BLaER1 treated with 17β-estradiol and CSF1 and Interleukin-3, amounts not matched to agents 10 nM and 100 nM (cell line): ENCODE measurements at regions not wholly inside any gene's neighbourhood (a gene's known extent, or its start where the extent isn't known, plus 50 kb on each side); places are given as distances from the start of the nearest gene placed in this dataset.
A peak's percentile ranks its signal among the peaks of the same experiment; 100 is the strongest.

ENCODE experiments used
- H3K27ac ChIP-seq, 11 experiments: shearing (Covaris generic); formaldehyde crosslinking; 2 replicates each; pipeline ENCODE4 v1.8.1; 2022
- H3K27me3 ChIP-seq, 11 experiments: shearing (Covaris generic); formaldehyde crosslinking; 2 replicates each; pipeline ENCODE4 v1.8.1; 2022
- H3K36me3 ChIP-seq, 11 experiments: shearing (Covaris generic); formaldehyde crosslinking; 2 replicates each; pipeline ENCODE4 v1.8.1; 2022
- H3K4me1 ChIP-seq, 10 experiments: shearing (Covaris generic); formaldehyde crosslinking; 2 replicates each; pipeline ENCODE4 v1.8.1; 2022
- H3K4me2 ChIP-seq, 11 experiments: shearing (Covaris generic); formaldehyde crosslinking; 2 replicates each; pipeline ENCODE4 v1.8.1; 2022
- H3K4me3 ChIP-seq, 10 experiments: shearing (Covaris generic); formaldehyde crosslinking; 2 replicates each; pipeline ENCODE4 v1.8.1; 2022
- H3K9ac ChIP-seq, 11 experiments: shearing (Covaris generic); formaldehyde crosslinking; 2 replicates each; pipeline ENCODE4 v1.8.1; 2022
- H3K9me3 ChIP-seq, 11 experiments: shearing (Covaris generic); formaldehyde crosslinking; replicated peaks in 1 of 11; 2 replicates each; pipeline ENCODE4 v1.8.1; 2022
- H4K20me1 ChIP-seq, 11 experiments: shearing (Covaris generic); formaldehyde crosslinking; 2 replicates each; pipeline ENCODE4 v1.8.1; 2022
- Cebpa-rat ChIP-seq, 11 experiments: shearing (Covaris generic); IDR thresholded peaks; 2 replicates each; pipeline ENCODE4 v1.8.1; 2022

DNA sequence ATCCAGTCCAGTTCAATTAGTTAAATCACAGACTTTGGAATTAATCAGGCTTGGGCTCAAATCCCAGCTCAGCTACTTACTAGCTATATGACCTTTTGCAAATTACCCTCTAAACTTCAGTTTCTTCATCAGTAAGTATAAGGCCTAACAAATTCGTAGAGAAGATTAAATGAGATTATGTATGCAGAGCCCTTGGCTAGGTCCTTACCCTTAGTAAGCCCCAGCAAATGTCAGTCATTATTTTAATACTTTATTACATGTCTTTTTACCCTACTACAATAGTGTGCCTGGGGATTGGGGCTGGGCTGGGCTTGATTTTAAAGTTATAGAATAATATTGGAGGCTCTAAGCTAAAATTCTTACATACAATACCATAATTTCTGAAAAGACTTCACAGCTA lies 326.1 kb upstream of the PREP start:
- Histone ChIP-seq H3K36me3 (no peaks in the 10 kb centered on the region), H3K9ac (no peak overlapping the region), H3K9me3 (no peaks in the 10 kb centered on the region), H3K27me3 (no peaks in the 10 kb centered on the region), H3K4me2 (no peak overlapping the region), H3K4me1 (no peaks in the 10 kb centered on the region), H3K4me3 (no peak overlapping the region), H4K20me1 (no peaks in the 10 kb centered on the region), H3K27ac (no peak overlapping the region)
- TF ChIP-seq Cebpa-rat (IDR thresholded peaks at IDR 0.05): no peak

DNA sequence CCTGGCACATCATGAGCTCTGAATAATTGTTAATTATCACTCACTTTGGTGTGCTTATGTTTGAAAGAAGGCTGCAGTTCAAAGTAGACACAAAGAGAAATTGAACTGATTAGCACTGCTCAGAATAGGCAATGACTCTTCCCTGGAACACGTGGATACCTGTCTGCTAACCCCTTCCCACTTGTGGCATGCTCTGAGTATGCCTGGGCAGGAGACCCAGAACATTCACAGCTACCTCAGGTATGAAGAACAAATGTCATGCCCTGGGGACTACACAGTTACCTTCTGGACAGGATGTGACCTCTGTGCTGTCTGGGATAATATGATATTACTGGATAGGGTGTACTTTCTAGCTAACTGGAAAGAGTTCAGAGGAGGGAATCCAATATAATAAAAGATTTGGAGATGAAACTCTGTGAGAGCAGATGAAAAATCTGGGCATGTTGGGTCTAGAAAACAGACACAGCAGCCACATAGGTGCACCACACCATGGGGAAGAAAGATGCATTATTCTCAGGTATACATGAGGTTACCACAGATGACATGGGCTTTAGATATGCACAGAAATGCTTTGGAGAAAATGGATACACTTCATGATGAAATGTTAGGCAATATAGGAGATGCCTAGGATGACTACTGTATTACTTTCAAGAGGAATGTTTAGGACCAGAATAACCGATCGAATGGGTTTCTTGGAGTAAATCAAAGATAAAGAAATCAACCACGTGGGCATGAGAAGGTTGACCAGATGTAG lies 324.2 kb upstream of the PREP start:
- TF ChIP-seq Cebpa-rat (IDR thresholded peaks at IDR 0.05): no peak
- H3K36me3 ChIP-seq: no peaks in the 10 kb centered on the region
- no peak overlapping the region for H3K4me3 ChIP-seq
- H3K27ac ChIP-seq: no peak overlapping the region
- H3K4me1 ChIP-seq: no peaks in the 10 kb centered on the region
- H3K27me3 ChIP-seq: no peaks in the 10 kb centered on the region
- no peak overlapping the region for H3K9ac ChIP-seq
- H4K20me1 ChIP-seq: no peaks in the 10 kb centered on the region
- H3K4me2 ChIP-seq: no peak overlapping the region
- no peaks in the 10 kb centered on the region for H3K9me3 ChIP-seq

DNA sequence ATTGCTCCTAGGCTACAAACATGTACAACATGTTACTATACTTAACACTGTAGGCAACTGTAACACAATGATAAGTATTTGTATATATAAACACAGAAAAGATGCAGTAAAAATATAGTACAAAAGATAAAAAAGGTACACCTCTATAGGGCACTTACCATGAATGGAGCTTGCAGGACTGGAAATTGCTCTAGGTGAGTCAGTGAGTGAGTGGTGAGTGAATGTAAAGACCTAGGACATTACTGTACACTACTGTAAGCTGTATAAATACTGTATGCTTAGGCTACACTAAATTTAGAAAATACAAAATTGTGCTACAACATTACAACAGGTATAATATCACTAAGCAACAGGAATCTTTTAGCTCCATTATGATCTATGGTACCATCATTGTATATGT lies 312.0 kb upstream of the PREP start:
- Histone ChIP-seq H3K9ac (no peak overlapping the region), H3K4me3 (no peak overlapping the region), H3K27me3 (no peaks in the 10 kb centered on the region), H3K9me3 (peaks cover 12 to 30% (median 22%) of the 10 kb centered on the region in 11 experiments), H3K36me3 (no peaks in the 10 kb centered on the region), H3K27ac (no peak overlapping the region), H3K4me1 (no peaks in the 10 kb centered on the region), H3K4me2 (no peak overlapping the region), H4K20me1 (no peaks in the 10 kb centered on the region)
- TF ChIP-seq Cebpa-rat (IDR thresholded peaks at IDR 0.05): no peak

DNA sequence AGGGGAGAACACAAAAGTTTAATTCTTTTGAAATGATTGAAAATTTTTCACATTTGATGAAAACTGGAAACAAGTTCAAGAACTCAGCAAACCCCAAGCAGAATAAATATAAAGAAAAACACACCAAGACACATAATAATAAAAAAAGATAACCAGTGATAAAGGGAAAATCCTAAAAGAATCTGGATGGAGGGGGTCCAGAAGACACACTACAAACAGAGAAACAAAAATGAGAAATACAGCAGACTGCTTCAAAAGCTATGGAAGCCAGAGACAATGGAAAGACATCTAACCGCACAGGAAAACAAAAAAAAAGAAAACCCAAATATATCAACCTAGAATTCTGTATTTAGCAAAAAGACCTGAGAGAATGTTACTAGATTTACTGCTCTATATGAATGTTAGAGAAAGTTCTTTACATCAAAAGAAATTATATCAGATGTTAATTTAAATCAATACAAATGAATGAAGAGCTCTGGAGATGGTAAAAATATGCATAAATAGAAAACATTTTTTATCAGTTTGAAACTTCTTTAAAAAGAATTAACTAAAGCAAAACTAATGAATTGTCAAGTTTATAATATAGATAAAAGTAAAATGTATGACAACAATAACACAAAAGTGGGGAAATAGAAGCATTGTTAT lies 310.7 kb upstream of the PREP start:
- Histone ChIP-seq H3K36me3 (no peaks in the 10 kb centered on the region), H4K20me1 (no peaks in the 10 kb centered on the region), H3K4me2 (no peak overlapping the region), H3K27me3 (no peaks in the 10 kb centered on the region), H3K9ac (no peak overlapping the region), H3K9me3 (peaks cover 12 to 30% (median 22%) of the 10 kb centered on the region in 11 experiments), H3K27ac (no peak overlapping the region), H3K4me3 (no peak overlapping the region), H3K4me1 (no peaks in the 10 kb centered on the region)
- TF ChIP-seq Cebpa-rat (IDR thresholded peaks at IDR 0.05): no peak

DNA sequence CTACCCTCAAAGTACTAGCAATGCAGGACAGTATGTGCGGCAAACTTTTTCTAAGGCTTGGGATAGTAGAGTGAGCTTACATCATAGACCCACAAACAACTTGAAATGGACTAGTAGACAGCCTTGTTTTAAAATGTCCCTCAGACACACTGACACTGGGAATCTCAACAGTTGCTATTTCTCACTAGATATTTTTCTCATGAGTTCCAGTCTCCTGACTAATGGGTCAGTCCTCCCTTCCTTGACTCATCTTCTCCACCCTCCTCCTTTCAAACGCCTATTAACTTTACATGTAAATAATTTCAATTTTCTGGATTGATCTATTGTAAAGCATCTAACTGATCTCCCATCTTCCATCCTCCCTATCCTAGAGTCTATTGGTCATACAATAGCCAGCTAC lies 308.3 kb upstream of the PREP start:
- Histone ChIP-seq H3K4me2 (no peak overlapping the region), H3K27ac (no peak overlapping the region), H4K20me1 (no peaks in the 10 kb centered on the region), H3K9me3 (peaks cover 12 to 30% (median 22%) of the 10 kb centered on the region in 11 experiments), H3K27me3 (no peaks in the 10 kb centered on the region), H3K36me3 (no peaks in the 10 kb centered on the region), H3K4me3 (no peak overlapping the region), H3K9ac (no peak overlapping the region), H3K4me1 (no peaks in the 10 kb centered on the region)
- no peak for TF ChIP-seq Cebpa-rat (IDR thresholded peaks at IDR 0.05)

DNA sequence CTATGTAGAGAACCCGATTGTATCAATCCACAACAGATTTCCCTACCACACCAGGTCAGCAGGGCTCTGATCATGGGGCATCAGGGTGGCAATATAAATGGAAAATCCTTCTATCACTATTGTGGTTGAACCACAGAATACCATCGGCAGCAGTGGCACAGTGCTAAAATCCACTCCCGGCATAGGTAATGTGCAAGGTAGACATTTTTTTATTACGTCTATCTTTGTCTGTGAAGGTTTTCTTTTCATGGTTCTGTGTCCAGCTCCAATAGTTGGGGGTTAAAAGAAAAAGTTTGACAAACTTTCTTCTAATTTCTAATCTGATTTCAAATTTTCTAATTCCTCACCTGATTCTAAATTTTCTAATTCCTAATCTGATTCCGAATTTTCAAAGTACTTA lies 302.7 kb upstream of the PREP start:
- peaks cover 0 to 13% (median 7%) of the 10 kb centered on the region in 11 experiments; a peak in 12 of 22 replicates for H3K9me3 ChIP-seq
- no peaks in the 10 kb centered on the region for H3K27me3 ChIP-seq
- no peak overlapping the region for H3K27ac ChIP-seq
- no peak overlapping the region for H3K4me2 ChIP-seq
- no peak for TF ChIP-seq Cebpa-rat (IDR thresholded peaks at IDR 0.05)
- H3K9ac ChIP-seq: no peak overlapping the region
- no peaks in the 10 kb centered on the region for H4K20me1 ChIP-seq
- H3K4me1 ChIP-seq: no peaks in the 10 kb centered on the region
- H3K4me3 ChIP-seq: no peak overlapping the region
- H3K36me3 ChIP-seq: no peaks in the 10 kb centered on the region

DNA sequence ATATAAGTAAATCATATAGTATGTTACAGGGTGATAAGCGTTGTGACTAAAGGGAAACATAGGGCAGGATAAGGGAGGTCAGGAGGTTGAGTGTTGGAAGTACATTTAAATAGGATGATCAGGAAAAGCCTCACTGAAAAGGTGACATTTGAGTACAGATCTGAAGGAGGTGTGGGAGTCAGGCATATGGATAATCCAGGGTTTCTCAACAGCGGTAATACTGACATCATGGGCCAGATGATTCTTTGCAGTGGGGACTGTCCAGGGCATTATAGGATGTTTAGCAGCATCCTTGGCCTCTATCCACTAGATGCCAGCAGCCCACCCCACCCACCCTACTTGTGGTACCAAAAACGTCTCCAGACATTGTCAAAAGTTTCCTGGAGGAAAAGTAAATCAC lies 292.6 kb upstream of the PREP start:
- Histone ChIP-seq H3K27ac (no peak overlapping the region), H4K20me1 (no peaks in the 10 kb centered on the region), H3K9me3 (0 out of 22 replicates have a peak, but pooled peaks cover 0 to 4% (median 0%) of the 10 kb centered on the region in 11 experiments), H3K4me2 (no peak overlapping the region), H3K4me3 (no peak overlapping the region), H3K36me3 (no peaks in the 10 kb centered on the region), H3K4me1 (peaks cover 0 to 39% (median 8%) of the 10 kb centered on the region in 10 experiments; a peak in 9 of 20 replicates), H3K9ac (no peak overlapping the region), H3K27me3 (peaks cover 5 to 15% (median 11%) of the 10 kb centered on the region in 11 experiments; a peak in 17 of 22 replicates)
- no peak for TF ChIP-seq Cebpa-rat (IDR thresholded peaks at IDR 0.05)

DNA sequence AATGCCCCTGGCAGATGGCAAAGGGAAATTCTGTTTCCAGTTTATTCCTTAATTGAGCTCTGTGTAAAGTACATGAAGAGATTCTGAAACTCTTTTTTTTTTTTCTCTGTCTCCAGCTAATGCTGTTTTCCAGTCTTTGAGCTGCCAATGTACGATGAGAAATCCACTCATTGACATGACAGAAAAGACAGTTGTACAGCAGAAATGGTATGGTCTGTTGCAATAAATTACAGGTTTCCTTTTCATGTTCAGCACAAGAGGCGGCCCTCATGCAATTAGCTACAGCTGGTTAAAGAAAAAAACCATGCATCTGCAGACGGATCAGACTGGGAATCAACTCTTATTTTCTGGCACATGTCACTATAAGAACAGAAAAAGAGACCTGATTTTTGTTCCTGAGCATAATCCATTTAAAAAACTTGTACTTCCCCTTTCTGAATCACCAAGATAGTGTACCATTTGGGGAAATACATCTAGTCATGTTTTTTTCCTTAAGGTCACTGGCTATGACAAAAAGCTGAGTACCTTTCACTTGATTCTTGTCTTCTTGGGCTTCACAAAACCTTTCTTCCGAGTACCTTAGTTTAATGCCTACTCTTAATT lies 289.8 kb upstream of the PREP start:
- Histone ChIP-seq H3K27me3 (peaks cover 5 to 15% (median 11%) of the 10 kb centered on the region in 11 experiments; a peak in 17 of 22 replicates), H3K36me3 (no peaks in the 10 kb centered on the region), H4K20me1 (no peaks in the 10 kb centered on the region), H3K9me3 (peaks cover 3 to 18% (median 7%) of the 10 kb centered on the region in 11 experiments), H3K4me2 (peak overlapping the region in 5 of 11 experiments; percentile 0 to 56 (median 4); a peak in 6 of 22 replicates), H3K9ac (no peak overlapping the region), H3K4me1 (peaks cover 0 to 43% (median 8%) of the 10 kb centered on the region in 10 experiments; a peak in 11 of 20 replicates), H3K4me3 (no peak overlapping the region), H3K27ac (no peak overlapping the region)
- no peak for TF ChIP-seq Cebpa-rat (IDR thresholded peaks at IDR 0.05)

DNA sequence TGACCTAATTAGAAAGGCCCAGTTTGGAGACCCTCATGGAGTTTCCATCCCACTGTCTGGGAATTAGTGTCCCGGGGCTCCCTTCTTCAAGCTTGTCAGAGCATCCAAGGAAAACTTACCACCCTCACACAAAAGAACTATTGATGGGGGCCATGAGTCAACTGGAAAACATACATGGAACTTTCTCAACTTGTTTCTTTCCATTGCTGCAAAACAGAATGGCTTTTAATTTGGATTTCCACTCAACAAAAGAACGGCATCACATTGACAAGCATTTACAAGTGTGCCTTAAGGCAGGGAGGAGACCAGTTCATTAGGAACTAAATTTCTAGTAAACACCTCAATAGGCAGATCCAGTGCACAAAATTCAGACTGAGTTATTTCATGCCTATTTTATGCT lies 289.1 kb upstream of the PREP start:
- Histone ChIP-seq H3K27ac (no peak overlapping the region; a peak in 1 of 22 replicates), H3K4me3 (no peak overlapping the region), H3K27me3 (peaks cover 5 to 15% (median 11%) of the 10 kb centered on the region in 11 experiments; a peak in 17 of 22 replicates), H3K4me1 (peaks cover 0 to 43% (median 8%) of the 10 kb centered on the region in 10 experiments; a peak in 11 of 20 replicates), H3K36me3 (peaks cover 0 to 5% (median 0%) of the 10 kb centered on the region in 11 experiments; a peak in 3 of 22 replicates), H3K9me3 (peaks cover 10 to 25% (median 15%) of the 10 kb centered on the region in 11 experiments), H3K4me2 (peak overlapping the region in 4 of 11 experiments; percentile 0 to 56 (median 26); a peak in 6 of 22 replicates), H4K20me1 (no peaks in the 10 kb centered on the region), H3K9ac (no peak overlapping the region)
- TF ChIP-seq Cebpa-rat (IDR thresholded peaks at IDR 0.05): no peak
